Trophoblast cell (in vitro differentiated cells and primary cell): ENCODE measurements at regions not wholly inside any gene's neighbourhood (a gene's known extent, or its start where the extent isn't known, plus 50 kb on each side); places are given as distances from the start of the nearest gene placed in this dataset.
"Not testable (repeated sequence)": the region's sequence is repeated elsewhere in the genome, so short reads cannot be mapped to it uniquely, and the experiment has no call there.

ENCODE experiments used
- DNase-seq, 2 donors: peaks; one replicate each; pipeline ENCODE4 v3.0.0-alpha.2; 2016
- H2AFZ ChIP-seq: 2 replicates; pipeline ENCODE4 v1.6.1; 2013; ENCODE audit warnings: low read length, moderate library complexity, mild to moderate bottlenecking; ENCODE audit not compliant: insufficient read depth, poor library complexity
- H2AK5ac ChIP-seq: 2 replicates; pipeline ENCODE4 v1.6.1; 2013; ENCODE audit warnings: mild to moderate bottlenecking, low read length
- H2BK120ac ChIP-seq: 2 replicates; pipeline ENCODE4 v1.6.1; 2013; ENCODE audit warnings: low read length, mild to moderate bottlenecking, moderate library complexity; ENCODE audit not compliant: insufficient read depth, poor library complexity
- H2BK12ac ChIP-seq: 2 replicates; pipeline ENCODE4 v1.6.1; 2013; ENCODE audit warnings: mild to moderate bottlenecking, low read length, moderate library complexity
- H2BK5ac ChIP-seq: 2 replicates; pipeline ENCODE4 v1.6.1; 2013; ENCODE audit warnings: low read length, low read depth, moderate library complexity, mild to moderate bottlenecking; ENCODE audit not compliant: poor library complexity
- H3K14ac ChIP-seq: 2 replicates; pipeline ENCODE4 v1.6.1; 2013; ENCODE audit warnings: mild to moderate bottlenecking, low read length
- H3K18ac ChIP-seq: 2 replicates; pipeline ENCODE4 v1.6.1; 2013; ENCODE audit warnings: mild to moderate bottlenecking, low read length
- H3K23ac ChIP-seq: 2 replicates; pipeline ENCODE4 v1.6.1; 2013; ENCODE audit warnings: low read length
- H3K27ac ChIP-seq: 2 replicates; pipeline ENCODE4 v1.5.1; 2013; ENCODE audit warnings: low read depth, mild to moderate bottlenecking, inconsistent platforms, low read length, moderate library complexity
- H3K27me3 ChIP-seq: 2 replicates; pipeline ENCODE4 v1.6.1; 2013; ENCODE audit warnings: inconsistent platforms, mild to moderate bottlenecking, low read length, moderate library complexity; ENCODE audit not compliant: insufficient read depth
- H3K36me3 ChIP-seq, 2 experiments: 1 replicate in 1 of 2; 2 replicates in 1 of 2; pipeline ENCODE4 v1.6.1; 2013; ENCODE audit warnings: low read length in 2 of 2, mild to moderate bottlenecking in 2 of 2, moderate library complexity in 1 of 2; ENCODE audit not compliant: insufficient read depth in 2 of 2, control insufficient read depth in 1 of 2
- H3K4ac ChIP-seq: 2 replicates; pipeline ENCODE4 v1.6.1; 2013; ENCODE audit warnings: low read depth, mild to moderate bottlenecking, low read length, moderate library complexity
- H3K4me1 ChIP-seq, 2 experiments: 1 replicate in 1 of 2; 2 replicates in 1 of 2; pipeline ENCODE4 v1.6.1; 2013; ENCODE audit warnings: low read length in 2 of 2, mild to moderate bottlenecking in 2 of 2, moderate library complexity in 1 of 2; ENCODE audit not compliant: insufficient read depth in 2 of 2, control insufficient read depth in 1 of 2
- H3K4me2 ChIP-seq: 2 replicates; pipeline ENCODE4 v1.6.1; 2013; ENCODE audit warnings: inconsistent platforms, mild to moderate bottlenecking, low read length, moderate library complexity
- H3K4me3 ChIP-seq: 2 replicates; pipeline ENCODE4 v1.5.1; 2013; ENCODE audit warnings: mild to moderate bottlenecking, low read depth, low read length, inconsistent platforms
- H3K79me1 ChIP-seq: one replicate; pipeline ENCODE4 v1.6.1; 2013; ENCODE audit warnings: low read length
- H3K79me2 ChIP-seq: 2 replicates; pipeline ENCODE4 v1.6.1; 2013; ENCODE audit warnings: low read length, mild to moderate bottlenecking; ENCODE audit not compliant: control insufficient read depth, insufficient read depth, poor library complexity
- H3K9ac ChIP-seq: 2 replicates; pipeline ENCODE4 v1.6.1; 2013; ENCODE audit warnings: mild to moderate bottlenecking, low read length
- H3K9me3 ChIP-seq: 2 replicates; pipeline ENCODE4 v1.6.1; 2013; ENCODE audit warnings: low read depth, mild to moderate bottlenecking, control low read depth, inconsistent platforms, low read length; ENCODE audit not compliant: insufficient read depth
- H4K12ac ChIP-seq: 2 replicates; pipeline ENCODE4 v1.6.1; 2013; ENCODE audit warnings: low read depth, mild to moderate bottlenecking, low read length, moderate library complexity
- H4K8ac ChIP-seq: 2 replicates; pipeline ENCODE4 v1.6.1; 2013; ENCODE audit warnings: low read depth, mild to moderate bottlenecking, low read length, moderate library complexity
- H4K91ac ChIP-seq: one replicate; pipeline ENCODE4 v1.6.1; 2013; ENCODE audit warnings: low read depth, mild to moderate bottlenecking, low read length, moderate library complexity
- WGBS: extraction: QIAGEN DNeasy Blood & Tissue Kit; methylation state at CpG from one replicate; pipeline ENCODE4 v1.1.7; 2013; ENCODE audit warnings: missing lambda C conversion rate; ENCODE audit not compliant: insufficient read length, insufficient coverage; ENCODE audit errors: extremely low coverage; 5-methylcytosine and 5-hydroxymethylcytosine counted together

- Histone ChIP-seq H3K27ac (no peak overlapping the region), H2AFZ (no peak overlapping the region), H4K91ac (no peak overlapping the region), H3K18ac (no peak overlapping the region), H3K4me2 (no peak overlapping the region), H2BK120ac (no peak overlapping the region), H3K79me2 (no peaks in the 10 kb centered on the region), H2AK5ac (no peak overlapping the region), H4K12ac (no peak overlapping the region), H3K23ac (no peak overlapping the region), H3K27me3 (no peaks in the 10 kb centered on the region), H3K36me3 (no peaks in the 10 kb centered on the region), H2BK12ac (no peak overlapping the region), H3K79me1 (no peaks in the 10 kb centered on the region), H4K8ac (no peak overlapping the region), H3K4me1 (no peaks in the 10 kb centered on the region), H2BK5ac (no peak overlapping the region), H3K9me3 (no peaks in the 10 kb centered on the region), H3K4ac (no peak overlapping the region), H3K14ac (no peak overlapping the region), H3K4me3 (no peak overlapping the region), H3K9ac (no peak overlapping the region)
- DNase-seq, result no peak
- no CpG with 5 or more reads among the region's 2 CpGs for WGBS
Measured at GRCh38 chrX:7480721-7481120, 332.8 kb upstream of the PUDP start.

- no peak overlapping the region for H3K23ac ChIP-seq
- H3K27me3 ChIP-seq, result no peaks in the 10 kb centered on the region
- no peaks in the 10 kb centered on the region for H3K9me3 ChIP-seq
- no CpG with 5 or more reads among the region's 6 CpGs for WGBS
- H3K4me2 ChIP-seq, result no peak overlapping the region
- no peak overlapping the region for H3K27ac ChIP-seq
- no peak overlapping the region for H2BK5ac ChIP-seq
- DNase-seq, result peak; percentile 30 to 80
- H4K8ac ChIP-seq, result no peak overlapping the region
- H2AFZ ChIP-seq, result no peak overlapping the region
- no peak overlapping the region for H3K18ac ChIP-seq
- H3K79me2 ChIP-seq, result no peaks in the 10 kb centered on the region
- H3K79me1 ChIP-seq, result no peaks in the 10 kb centered on the region
- H4K12ac ChIP-seq, result no peak overlapping the region
- no peak overlapping the region for H2BK12ac ChIP-seq
- H3K9ac ChIP-seq, result no peak overlapping the region
- H3K14ac ChIP-seq, result no peak overlapping the region
- no peaks in the 10 kb centered on the region for H3K4me1 ChIP-seq
- H2AK5ac ChIP-seq, result no peak overlapping the region
- H3K36me3 ChIP-seq, result no peaks in the 10 kb centered on the region
- no peak overlapping the region for H3K4me3 ChIP-seq
- H2BK120ac ChIP-seq, result no peak overlapping the region
- H4K91ac ChIP-seq, result no peak overlapping the region
- no peak overlapping the region for H3K4ac ChIP-seq
Measured at GRCh38 chrX:7462110-7462509, 314.2 kb upstream of the PUDP start.

GRCh38 chrX:7461051-7461450 is 313.1 kb upstream of the PUDP start:
- not testable (repeated sequence) for H3K79me1 ChIP-seq, H3K4me3 ChIP-seq, H3K14ac ChIP-seq, H3K9ac ChIP-seq, H2BK5ac ChIP-seq, H4K91ac ChIP-seq, H4K12ac ChIP-seq, H3K79me2 ChIP-seq, H2AK5ac ChIP-seq, DNase-seq, H3K36me3 ChIP-seq, H3K4me1 ChIP-seq, H3K18ac ChIP-seq, H3K23ac ChIP-seq, H3K4me2 ChIP-seq, H2BK120ac ChIP-seq, H3K4ac ChIP-seq, H3K27me3 ChIP-seq, H2BK12ac ChIP-seq, H2AFZ ChIP-seq, H3K9me3 ChIP-seq, H4K8ac ChIP-seq, H3K27ac ChIP-seq
- no CpG with 5 or more reads among the region's 2 CpGs for WGBS

- no peaks in the 10 kb centered on the region for H3K36me3 ChIP-seq
- no peak overlapping the region for H3K4ac ChIP-seq
- H3K79me1 ChIP-seq, result no peaks in the 10 kb centered on the region
- no peak overlapping the region for H4K8ac ChIP-seq
- H2BK120ac ChIP-seq, result no peak overlapping the region
- no peaks in the 10 kb centered on the region for H3K79me2 ChIP-seq
- H2AK5ac ChIP-seq, result no peak overlapping the region
- no peak overlapping the region for H2BK12ac ChIP-seq
- H3K14ac ChIP-seq, result no peak overlapping the region
- no peak overlapping the region for H4K12ac ChIP-seq
- no CpG with 5 or more reads among the region's 8 CpGs for WGBS
- no peaks in the 10 kb centered on the region for H3K4me1 ChIP-seq
- no peaks in the 10 kb centered on the region for H3K9me3 ChIP-seq
- no peak for DNase-seq
- H3K27me3 ChIP-seq, result no peaks in the 10 kb centered on the region
- H3K27ac ChIP-seq, result no peak overlapping the region
- no peak overlapping the region for H2BK5ac ChIP-seq
- no peak overlapping the region for H3K9ac ChIP-seq
- no peak overlapping the region for H3K4me3 ChIP-seq
- no peak overlapping the region for H3K4me2 ChIP-seq
- no peak overlapping the region for H4K91ac ChIP-seq
- no peak overlapping the region for H3K23ac ChIP-seq
- no peak overlapping the region for H2AFZ ChIP-seq
- no peak overlapping the region for H3K18ac ChIP-seq
Measured at GRCh38 chrX:7447801-7448499, 300.0 kb upstream of the PUDP start.
